ENCODE measurements at regions not wholly inside any gene's neighbourhood (a gene's known extent, or its start where the extent isn't known, plus 50 kb on each side); places are given as distances from the start of the nearest gene placed in this dataset.

DNA sequence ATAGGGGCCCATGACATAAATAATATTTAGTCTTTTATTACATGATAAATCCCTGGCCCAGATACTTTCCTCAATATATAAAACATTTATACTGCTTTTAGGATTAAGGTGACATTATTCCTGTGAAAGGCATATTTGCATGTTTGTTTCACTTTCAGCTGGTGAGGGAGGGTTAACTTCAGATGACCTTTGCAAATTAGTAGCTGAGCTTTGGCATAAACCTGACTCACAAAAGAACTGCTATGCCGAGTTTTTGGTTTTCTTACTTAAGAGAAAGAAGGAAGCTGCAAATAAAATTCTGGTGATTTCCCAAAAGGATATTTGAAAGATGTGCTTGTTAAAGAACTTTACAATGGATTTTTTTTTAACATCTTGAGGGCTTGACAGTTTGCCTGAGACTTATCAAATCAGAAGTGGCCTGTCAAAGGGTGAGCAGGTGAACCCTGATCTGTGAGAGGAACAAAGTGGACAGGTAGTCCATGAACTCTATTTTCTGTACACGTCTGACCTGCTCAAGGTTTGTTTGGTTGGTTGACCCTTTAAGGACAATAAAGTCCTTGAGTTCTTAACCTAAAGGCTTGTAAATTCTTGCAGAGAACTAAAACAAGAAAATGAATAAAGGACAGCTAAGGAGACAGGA, 93.5 kb downstream of the FAM124B start:
- FAIRE-seq, result peak; percentile 55
- TF ChIP-seq, protein P1, sequence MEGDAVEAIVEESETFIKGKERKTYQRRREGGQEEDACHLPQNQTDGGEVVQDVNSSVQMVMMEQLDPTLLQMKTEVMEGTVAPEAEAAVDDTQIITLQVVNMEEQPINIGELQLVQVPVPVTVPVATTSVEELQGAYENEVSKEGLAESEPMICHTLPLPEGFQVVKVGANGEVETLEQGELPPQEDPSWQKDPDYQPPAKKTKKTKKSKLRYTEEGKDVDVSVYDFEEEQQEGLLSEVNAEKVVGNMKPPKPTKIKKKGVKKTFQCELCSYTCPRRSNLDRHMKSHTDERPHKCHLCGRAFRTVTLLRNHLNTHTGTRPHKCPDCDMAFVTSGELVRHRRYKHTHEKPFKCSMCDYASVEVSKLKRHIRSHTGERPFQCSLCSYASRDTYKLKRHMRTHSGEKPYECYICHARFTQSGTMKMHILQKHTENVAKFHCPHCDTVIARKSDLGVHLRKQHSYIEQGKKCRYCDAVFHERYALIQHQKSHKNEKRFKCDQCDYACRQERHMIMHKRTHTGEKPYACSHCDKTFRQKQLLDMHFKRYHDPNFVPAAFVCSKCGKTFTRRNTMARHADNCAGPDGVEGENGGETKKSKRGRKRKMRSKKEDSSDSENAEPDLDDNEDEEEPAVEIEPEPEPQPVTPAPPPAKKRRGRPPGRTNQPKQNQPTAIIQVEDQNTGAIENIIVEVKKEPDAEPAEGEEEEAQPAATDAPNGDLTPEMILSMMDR (IDR thresholded peaks at IDR 0.05; ENCODE audit: borderline replicate concordance, extremely low read depth, insufficient read depth), result no peak
- H3K9ac ChIP-seq (ENCODE audit: low read length in 3 of 3), result no peak overlapping the region

GRCh38 chr2:224302952-224303351, 99.0 kb downstream of the FAM124B start:
- H3K36me3 ChIP-seq (ENCODE audit: control insufficient read depth in 2 of 3, insufficient read depth in 3 of 3, low read length in 3 of 3), result no peaks in the 10 kb centered on the region
- DNase-seq, result no peak
- no peak for FAIRE-seq
- intact Hi-C loops (cut with DNase I), result no loop called here
- no peaks in the 10 kb centered on the region for H3K9me3 ChIP-seq (ENCODE audit: control insufficient read depth in 2 of 3, insufficient read depth in 1 of 3, low read length in 3 of 3)
- no peak overlapping the region for H3K4me3 ChIP-seq (ENCODE audit: low read length in 3 of 3)
- no peak overlapping the region for H3K27ac ChIP-seq (ENCODE audit: low read depth in 2 of 2, low read length in 2 of 2)
- H3K9ac ChIP-seq (ENCODE audit: low read length in 3 of 3), result no peak overlapping the region
- H3K4me1 ChIP-seq (ENCODE audit: control insufficient read depth in 2 of 3, insufficient read depth in 2 of 3, low read depth in 1 of 3, low read length in 3 of 3), result no peaks in the 10 kb centered on the region
- H3K27me3 ChIP-seq (ENCODE audit: control insufficient read depth, insufficient read depth, low read length), result no peaks in the 10 kb centered on the region
- TF ChIP-seq, protein P1 (IDR thresholded peaks at IDR 0.05; ENCODE audit: borderline replicate concordance, extremely low read depth, insufficient read depth), result no peak

More for the DNA sequence above, 93.5 kb downstream of the FAM124B start:
- DNase-seq, result peak in 2 of 5 donors; percentile 25 to 39
- Histone ChIP-seq H3K36me3 (ENCODE audit: control insufficient read depth in 2 of 3, insufficient read depth in 3 of 3, low read length in 3 of 3) (no peaks in the 10 kb centered on the region), H3K27me3 (ENCODE audit: control insufficient read depth, insufficient read depth, low read length) (no peaks in the 10 kb centered on the region), H3K4me3 (ENCODE audit: low read length in 3 of 3) (no peak overlapping the region), H3K27ac (ENCODE audit: low read depth in 2 of 2, low read length in 2 of 2) (no peak overlapping the region), H3K9me3 (ENCODE audit: control insufficient read depth in 2 of 3, insufficient read depth in 1 of 3, low read length in 3 of 3) (no peaks in the 10 kb centered on the region), H3K4me1 (ENCODE audit: control insufficient read depth in 2 of 3, insufficient read depth in 2 of 3, low read depth in 1 of 3, low read length in 3 of 3) (peaks cover 0 to 6% (median 2%) of the 10 kb centered on the region in 3 donors)
- intact Hi-C loops (cut with DNase I), result no loop called here

GRCh38 chr2:224293976-224294375, 107.9 kb downstream of the FAM124B start:
- Histone ChIP-seq H3K36me3 (ENCODE audit: control insufficient read depth in 2 of 3, insufficient read depth in 3 of 3, low read length in 3 of 3) (no peaks in the 10 kb centered on the region), H3K9ac (ENCODE audit: low read length in 3 of 3) (no peak overlapping the region), H3K27ac (ENCODE audit: low read depth in 2 of 2, low read length in 2 of 2) (no peak overlapping the region), H3K4me3 (ENCODE audit: low read length in 3 of 3) (no peak overlapping the region), H3K9me3 (ENCODE audit: control insufficient read depth in 2 of 3, insufficient read depth in 1 of 3, low read length in 3 of 3) (no peaks in the 10 kb centered on the region), H3K4me1 (ENCODE audit: control insufficient read depth in 2 of 3, insufficient read depth in 2 of 3, low read depth in 1 of 3, low read length in 3 of 3) (no peaks in the 10 kb centered on the region), H3K27me3 (ENCODE audit: control insufficient read depth, insufficient read depth, low read length) (no peaks in the 10 kb centered on the region)
- FAIRE-seq (no peak), DNase-seq (no peak)
- TF ChIP-seq, protein P1 (IDR thresholded peaks at IDR 0.05; ENCODE audit: borderline replicate concordance, extremely low read depth, insufficient read depth), result no peak
- intact Hi-C loops (cut with DNase I), result no loop called here

DNA sequence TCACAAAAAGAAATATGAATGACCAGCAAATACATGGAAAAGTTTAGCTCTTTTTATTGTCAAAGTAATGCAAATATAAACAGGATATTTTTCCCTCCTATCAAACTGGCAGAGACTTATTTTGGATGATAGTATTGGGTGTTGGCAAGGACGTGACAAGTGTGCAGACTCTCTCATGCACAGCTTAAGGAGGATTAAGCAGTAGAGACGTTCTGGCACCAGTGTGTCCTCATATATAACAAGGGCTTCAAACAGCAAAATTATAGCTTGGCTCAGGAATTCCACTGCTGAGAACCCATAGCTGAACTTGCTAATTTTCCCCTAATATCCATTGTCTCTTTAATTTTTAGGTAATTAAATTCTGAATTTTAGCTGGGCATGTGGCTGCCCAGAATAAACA, 114.4 kb downstream of the FAM124B start:
- Histone ChIP-seq H3K27ac (ENCODE audit: low read depth in 2 of 2, low read length in 2 of 2) (no peak overlapping the region), H3K4me3 (ENCODE audit: low read length in 3 of 3) (no peak overlapping the region), H3K27me3 (ENCODE audit: control insufficient read depth, insufficient read depth, low read length) (no peaks in the 10 kb centered on the region), H3K36me3 (ENCODE audit: control insufficient read depth in 2 of 3, insufficient read depth in 3 of 3, low read length in 3 of 3) (no peaks in the 10 kb centered on the region), H3K9me3 (ENCODE audit: control insufficient read depth in 2 of 3, insufficient read depth in 1 of 3, low read length in 3 of 3) (no peaks in the 10 kb centered on the region), H3K4me1 (ENCODE audit: control insufficient read depth in 2 of 3, insufficient read depth in 2 of 3, low read depth in 1 of 3, low read length in 3 of 3) (no peaks in the 10 kb centered on the region), H3K9ac (ENCODE audit: low read length in 3 of 3) (no peak overlapping the region)
- TF ChIP-seq, protein P1 (IDR thresholded peaks at IDR 0.05; ENCODE audit: borderline replicate concordance, extremely low read depth, insufficient read depth), result no peak
- DNase-seq, result no peak
- no peak for FAIRE-seq
- intact Hi-C loops (cut with DNase I), result loop anchor here (5.0 kb wide), 1 partner anchor 295 kb away; no protein-coding TSS in a partner anchor

All from kidney (tissue), 13 donors.